Kidney epithelial cell (primary cell): ENCODE measurements at regions not wholly inside any gene's neighbourhood (a gene's known extent, or its start where the extent isn't known, plus 50 kb on each side); places are given as distances from the start of the nearest gene placed in this dataset.

Experiments used
- DNase-seq: peaks from one replicate; pipeline ENCODE4 v3.0.0-alpha.2; 2010; ENCODE audit warnings: low read depth
- H3K27me3 ChIP-seq: 2 replicates; pipeline ENCODE4 v1.6.0; 2011; ENCODE audit warnings: low read length; ENCODE audit not compliant: control insufficient read depth, insufficient read depth
- H3K36me3 ChIP-seq: 2 replicates; pipeline ENCODE4 v1.5.1; 2011; ENCODE audit warnings: low read length; ENCODE audit not compliant: control insufficient read depth, insufficient read depth
- H3K4me3 ChIP-seq: 2 replicates; pipeline ENCODE4 v1.5.1; 2011; ENCODE audit warnings: low read depth, mild to moderate bottlenecking, control low read depth, low read length
- TF ChIP-seq, protein P1 (sequence below): IDR thresholded peaks from 2 replicates; pipeline ENCODE4 v1.5.1; 2011; ENCODE audit warnings: mild to moderate bottlenecking, moderate library complexity, low read length, control low read depth, inconsistent platforms; ENCODE audit not compliant: insufficient read depth, poor library complexity, severe bottlenecking

DNA sequence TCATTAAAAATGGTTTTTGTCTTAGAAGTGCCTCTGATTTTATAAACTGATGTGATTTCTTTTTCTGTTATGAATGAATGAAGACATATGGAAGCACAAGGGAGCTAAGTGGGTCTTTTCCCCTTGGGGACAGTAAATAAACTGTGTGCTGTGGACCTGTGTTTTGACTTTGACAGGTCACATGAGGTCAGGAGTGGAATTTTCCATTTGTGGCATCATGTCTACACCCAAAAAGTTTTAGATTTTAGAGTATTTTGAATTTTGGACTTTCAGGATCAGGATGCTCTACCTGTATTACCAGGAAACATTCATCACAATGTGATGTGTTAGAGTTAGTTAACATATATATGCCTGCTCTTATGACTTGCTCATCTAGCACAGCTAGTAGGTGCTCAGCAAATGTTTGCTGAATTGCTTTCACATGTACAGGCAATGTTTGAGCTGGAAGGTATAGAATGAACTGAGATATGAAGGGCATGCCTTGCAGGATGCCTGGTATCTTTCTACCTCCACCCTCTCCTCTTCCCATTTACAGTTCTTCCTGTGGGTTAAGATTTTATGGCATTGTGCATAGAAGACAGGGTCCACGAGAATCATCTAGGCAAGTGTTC, 73.2 kb upstream of the NR3C1 start:
- Histone ChIP-seq H3K36me3 (no peaks in the 10 kb centered on the region), H3K27me3 (no peaks in the 10 kb centered on the region), H3K4me3 (no peak overlapping the region)
- no peak for DNase-seq
- TF ChIP-seq, protein P1, sequence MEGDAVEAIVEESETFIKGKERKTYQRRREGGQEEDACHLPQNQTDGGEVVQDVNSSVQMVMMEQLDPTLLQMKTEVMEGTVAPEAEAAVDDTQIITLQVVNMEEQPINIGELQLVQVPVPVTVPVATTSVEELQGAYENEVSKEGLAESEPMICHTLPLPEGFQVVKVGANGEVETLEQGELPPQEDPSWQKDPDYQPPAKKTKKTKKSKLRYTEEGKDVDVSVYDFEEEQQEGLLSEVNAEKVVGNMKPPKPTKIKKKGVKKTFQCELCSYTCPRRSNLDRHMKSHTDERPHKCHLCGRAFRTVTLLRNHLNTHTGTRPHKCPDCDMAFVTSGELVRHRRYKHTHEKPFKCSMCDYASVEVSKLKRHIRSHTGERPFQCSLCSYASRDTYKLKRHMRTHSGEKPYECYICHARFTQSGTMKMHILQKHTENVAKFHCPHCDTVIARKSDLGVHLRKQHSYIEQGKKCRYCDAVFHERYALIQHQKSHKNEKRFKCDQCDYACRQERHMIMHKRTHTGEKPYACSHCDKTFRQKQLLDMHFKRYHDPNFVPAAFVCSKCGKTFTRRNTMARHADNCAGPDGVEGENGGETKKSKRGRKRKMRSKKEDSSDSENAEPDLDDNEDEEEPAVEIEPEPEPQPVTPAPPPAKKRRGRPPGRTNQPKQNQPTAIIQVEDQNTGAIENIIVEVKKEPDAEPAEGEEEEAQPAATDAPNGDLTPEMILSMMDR = no peak

DNA sequence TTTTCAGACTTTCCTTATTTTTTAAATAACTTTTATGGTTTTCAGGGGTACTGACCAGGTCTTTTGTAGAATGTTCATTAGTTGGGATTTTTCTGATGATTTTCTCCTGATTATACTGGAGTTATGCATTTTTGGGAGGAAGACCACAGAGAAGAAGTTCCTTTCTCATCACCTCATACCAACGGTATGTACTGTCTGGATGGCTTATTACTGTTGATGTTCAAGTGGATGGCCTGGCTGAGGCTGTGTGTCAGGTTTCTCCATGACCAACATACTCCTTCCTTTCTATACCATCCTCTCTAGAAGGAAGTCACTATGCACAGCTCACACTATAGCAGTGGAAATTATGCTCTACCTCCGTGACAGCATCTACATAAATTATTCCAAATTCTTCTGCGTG, 71.1 kb upstream of the NR3C1 start:
- no peak for DNase-seq
- H3K4me3 ChIP-seq = no peak overlapping the region
- H3K36me3 ChIP-seq = no peaks in the 10 kb centered on the region
- H3K27me3 ChIP-seq = no peaks in the 10 kb centered on the region
- TF ChIP-seq, protein P1 = no peak

DNA sequence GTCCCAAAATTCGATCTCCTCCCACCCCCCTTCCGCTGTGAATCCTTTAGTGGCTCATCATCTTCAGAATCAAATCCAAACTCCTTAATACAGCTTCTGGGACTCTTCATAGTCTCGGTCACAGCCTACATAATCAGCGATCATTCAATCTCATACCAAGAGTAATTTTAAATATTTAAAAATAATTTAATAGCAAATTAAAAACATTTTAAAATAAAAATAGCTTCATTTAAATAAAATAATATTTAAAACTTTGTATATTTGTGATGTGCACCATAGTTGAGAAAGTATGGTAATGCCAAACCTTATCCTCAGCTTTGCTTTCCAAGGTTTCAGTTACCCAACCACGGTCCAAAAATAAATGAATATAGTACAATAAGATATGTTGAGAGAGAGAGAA, 70.0 kb upstream of the NR3C1 start:
- Histone ChIP-seq H3K36me3 (no peaks in the 10 kb centered on the region), H3K4me3 (no peak overlapping the region), H3K27me3 (no peaks in the 10 kb centered on the region)
- TF ChIP-seq, protein P1 = no peak
- DNase-seq = no peak

DNA sequence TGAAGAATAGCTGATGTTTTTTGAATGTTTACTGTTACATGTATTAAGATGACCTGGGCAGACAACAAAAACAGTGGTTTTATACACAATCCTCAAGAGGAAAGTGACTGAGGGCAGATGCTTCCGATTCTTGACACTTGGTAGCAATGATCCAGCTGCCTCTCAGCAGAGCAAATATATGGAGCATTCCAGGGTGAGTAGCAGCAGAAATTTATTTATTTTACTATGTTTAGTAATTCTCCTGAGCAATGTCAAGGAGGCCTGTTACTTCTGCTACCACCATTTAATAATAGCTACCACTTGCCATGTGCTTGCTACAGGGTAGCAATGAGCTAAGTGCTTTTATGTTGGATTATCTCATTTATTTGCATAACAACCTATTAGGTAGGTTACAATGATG, 69.1 kb upstream of the NR3C1 start:
- no peaks in the 10 kb centered on the region for H3K27me3 ChIP-seq
- no peak for DNase-seq
- TF ChIP-seq, protein P1 = no peak
- no peaks in the 10 kb centered on the region for H3K36me3 ChIP-seq
- no peak overlapping the region for H3K4me3 ChIP-seq

DNA sequence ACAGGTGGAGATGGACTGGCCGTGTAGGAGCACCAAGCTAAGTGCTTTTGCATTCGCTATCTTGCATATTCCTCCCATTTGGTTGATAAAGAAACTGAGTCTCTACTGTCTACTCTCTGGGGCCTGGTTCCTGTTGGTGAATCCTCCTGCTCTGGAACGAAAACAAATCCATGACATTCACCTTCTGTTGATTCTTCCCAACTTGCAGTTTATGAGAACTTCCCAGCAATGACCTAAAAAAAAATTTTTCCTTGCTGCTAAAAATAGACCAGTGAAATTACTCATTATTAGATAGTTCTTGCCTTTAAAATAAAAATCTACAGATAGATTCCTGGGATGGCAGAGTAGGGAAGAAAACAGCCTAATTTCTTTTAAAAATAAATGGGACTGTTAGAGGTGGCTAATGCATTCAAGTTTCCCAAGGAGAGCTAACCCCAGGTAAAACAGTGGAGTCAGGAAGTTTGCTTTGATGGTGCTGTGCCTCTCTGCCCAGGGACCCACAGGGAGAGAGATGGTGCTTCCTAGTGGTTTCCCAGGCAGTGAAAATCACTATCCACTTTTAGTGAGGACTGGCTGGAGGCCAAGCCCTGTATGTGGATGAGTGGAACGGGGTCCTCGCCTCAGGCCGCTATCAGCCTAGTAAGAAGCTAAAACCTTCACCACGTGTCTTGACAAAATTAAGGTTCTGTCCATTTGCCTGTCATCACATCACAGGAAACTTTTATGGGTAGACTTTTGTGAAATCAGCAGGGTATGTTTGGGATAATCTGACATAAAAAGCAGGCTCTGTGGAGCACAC, 68.4 kb upstream of the NR3C1 start:
- Histone ChIP-seq H3K27me3 (no peaks in the 10 kb centered on the region), H3K4me3 (no peak overlapping the region), H3K36me3 (no peaks in the 10 kb centered on the region)
- DNase-seq = no peak
- TF ChIP-seq, protein P1 = no peak

DNA sequence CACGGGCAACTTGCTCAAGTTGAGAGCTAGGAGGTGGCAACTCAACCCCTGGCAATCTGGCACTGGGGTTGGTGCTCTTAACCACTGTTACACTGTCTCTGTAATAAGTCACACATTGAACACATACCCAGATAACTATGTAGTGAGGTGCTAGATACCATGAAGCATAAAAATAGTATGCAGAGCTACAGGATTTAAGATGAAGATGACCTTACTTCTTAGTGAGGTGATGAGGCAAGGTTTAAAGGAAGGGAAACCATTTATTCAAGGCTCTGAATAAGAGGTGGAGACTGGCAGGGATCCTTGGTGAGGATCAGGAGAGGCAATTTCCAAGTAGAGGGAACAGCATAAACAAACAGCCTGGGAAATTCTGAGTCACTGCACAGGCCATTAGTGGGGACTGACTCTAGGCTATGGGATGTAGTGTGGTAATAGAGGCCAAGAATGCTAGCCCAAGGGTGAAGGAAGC, 67.6 kb upstream of the NR3C1 start:
- DNase-seq = peak; percentile 62
- H3K36me3 ChIP-seq = no peaks in the 10 kb centered on the region
- no peak overlapping the region for H3K4me3 ChIP-seq
- TF ChIP-seq, protein P1 = no peak
- no peaks in the 10 kb centered on the region for H3K27me3 ChIP-seq
